ENCODE measurements at regions not wholly inside any gene's neighbourhood (a gene's known extent, or its start where the extent isn't known, plus 50 kb on each side); places are given as distances from the start of the nearest gene placed in this dataset.

DNA sequence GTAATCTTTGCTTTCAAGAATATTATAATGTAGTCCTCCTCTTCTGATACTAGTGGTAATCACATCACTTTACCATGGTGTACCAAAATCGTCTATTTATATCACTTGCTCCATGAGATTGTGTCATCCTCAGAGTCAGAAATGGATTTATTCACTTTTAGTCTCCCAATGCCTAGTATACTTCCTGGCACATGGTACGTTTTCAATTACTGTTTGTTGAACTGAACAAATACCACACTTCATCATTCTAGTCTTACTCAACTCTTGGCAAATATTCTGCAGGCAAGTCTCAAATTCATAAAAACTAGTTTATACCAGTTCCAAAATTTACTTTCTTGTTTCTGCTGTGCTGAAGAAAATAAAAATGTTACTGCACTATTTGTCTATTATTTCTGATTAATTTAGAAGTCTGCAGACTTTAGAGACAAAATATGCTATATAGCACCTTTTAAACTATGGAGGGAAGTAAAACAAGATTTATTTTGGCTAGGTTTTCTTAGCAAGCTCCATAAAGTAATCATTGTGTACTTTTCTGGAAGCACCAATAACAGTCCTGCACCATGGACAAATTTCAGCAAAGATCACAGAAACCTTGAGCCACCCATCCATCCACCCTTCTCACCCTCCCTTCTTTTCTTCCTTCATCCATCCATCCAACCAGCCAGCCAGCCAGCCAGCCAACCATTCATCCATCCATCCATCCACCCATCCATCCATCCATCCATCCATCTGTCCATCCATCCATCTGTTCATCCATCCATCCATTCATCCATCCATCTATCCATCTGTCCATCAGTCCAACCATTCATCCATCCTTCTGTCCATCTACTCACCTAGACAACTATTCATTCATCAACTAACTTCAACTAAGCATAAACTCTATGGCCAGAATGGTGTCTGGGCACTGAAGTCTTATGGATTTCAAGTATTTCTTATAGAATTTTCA, 102.1 kb upstream of the STMND1 start:
- intact Hi-C loops (cut with micrococcal nuclease) = no loop called here
- CTCF ChIA-PET (ENCODE audit: low intra/inter-chr PET ratio) = no interaction called here
- BruUV-seq (replicated peaks) = no TSS peak

More for the DNA sequence above, 102.1 kb upstream of the STMND1 start:
- Histone ChIP-seq H3K9ac (ENCODE audit: insufficient read depth in 1 of 2, low read depth in 2 of 2, low read length in 2 of 2) (no peak overlapping the region), H3K4me1 (replicated peaks in 1 of 2; ENCODE audit: control insufficient read depth in 2 of 2, insufficient read depth in 2 of 2, low read length in 2 of 2) (no peaks in the 10 kb centered on the region), H2AFZ (ENCODE audit: low read depth, low read length) (no peak overlapping the region), H4K20me1 (replicated peaks; ENCODE audit: control insufficient read depth, insufficient read depth, low read length) (no peaks in the 10 kb centered on the region), H3K9me3 (replicated peaks; ENCODE audit: control insufficient read depth, insufficient read depth, low read depth, low read length) (no peaks in the 10 kb centered on the region), H3K9me1 (ENCODE audit: control insufficient read depth, insufficient read depth, low read length) (no peaks in the 10 kb centered on the region), H3K27ac (ENCODE audit: extremely low read depth, low read depth, low read length) (no peak overlapping the region), H3K27me3 (ENCODE audit: control insufficient read depth in 2 of 2, insufficient read depth in 2 of 2, low read length in 2 of 2) (peaks cover 0 to 4% of the 10 kb centered on the region in 2 experiments; a peak in 2 of 5 replicates), H3K4me2 (ENCODE audit: insufficient read depth, low read length) (no peak overlapping the region), H3K4me3 (no peak overlapping the region), H3K36me3 (ENCODE audit: control insufficient read depth, insufficient read depth, low read length) (no peaks in the 10 kb centered on the region), H3K79me2 (ENCODE audit: control insufficient read depth, insufficient read depth, low read length) (no peaks in the 10 kb centered on the region)
- no peak for TF ChIP-seq ZNF133 (CRISPR knock-in tag; IDR thresholded peaks at IDR 0.05)
- TF ChIP-seq REST (IDR thresholded peaks at IDR 0.05; ENCODE audit: borderline replicate concordance) = peak; percentile 15; the same call in 1 of the 2 replicates
- no peak for TF ChIP-seq REST (CRISPR knock-in tag; IDR thresholded peaks at IDR 0.05; ENCODE audit: low read depth)
- ATAC-seq (no peak), DNase-seq (ENCODE audit: extremely low read depth in 1 of 4, low spot score in 3 of 4) (no peak), FAIRE-seq (no peak)
- 0% methylated on average over 2 of the region's 2 CpGs for WGBS (ENCODE audit: insufficient coverage, low coverage, missing lambda C conversion rate)
- POLR2A ChIA-PET = no interaction called here
- in situ Hi-C loops (cut with MboI) = no loop called here

All from K562 (cell line).